ENCODE measurements at regions not wholly inside any gene's neighbourhood (a gene's known extent, or its start where the extent isn't known, plus 50 kb on each side); places are given as distances from the start of the nearest gene placed in this dataset.

GRCh38 chr6:129778793-129779192, 68.8 kb upstream of the ARHGAP18 start:
- no peak for DNase-seq (ENCODE audit: low spot score)

GRCh38 chr6:129777371-129777770, 67.4 kb upstream of the ARHGAP18 start:
- DNase-seq (ENCODE audit: low spot score) = no peak

DNA sequence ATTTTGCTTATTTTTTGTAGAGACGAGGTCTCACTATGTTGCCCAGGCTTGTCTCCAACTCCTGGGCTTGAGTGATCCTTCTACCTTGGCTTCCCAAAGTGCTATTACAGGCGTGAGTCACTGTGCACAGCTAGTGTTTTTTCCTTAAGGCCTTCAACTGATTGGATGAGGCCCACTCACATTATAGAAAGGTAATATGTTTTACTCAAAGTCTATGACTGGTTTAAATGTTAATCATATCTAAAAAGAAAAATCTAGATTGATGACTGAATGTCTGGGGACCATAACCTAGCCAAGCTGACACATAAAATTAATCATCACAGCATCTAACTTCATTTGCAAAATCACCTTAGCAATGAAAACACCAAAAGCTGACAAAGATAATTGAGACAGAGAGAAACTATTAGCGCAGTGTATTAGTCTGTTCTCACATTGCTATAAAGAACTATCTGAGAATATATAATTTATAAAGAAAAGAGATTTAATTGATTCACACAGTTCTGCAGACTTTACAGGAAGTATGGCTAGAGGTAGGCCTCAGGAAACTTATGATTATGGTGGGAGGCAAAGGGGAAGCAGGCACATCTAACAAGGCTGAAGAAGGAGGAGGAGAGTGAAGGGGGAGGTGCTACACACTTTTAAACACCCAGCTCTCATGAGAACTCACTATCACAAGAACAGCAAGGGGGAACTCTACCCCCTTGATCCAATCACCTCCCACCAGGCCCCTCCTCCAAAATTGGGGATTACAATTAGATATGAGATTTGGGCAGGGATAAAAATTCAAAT, 66.8 kb upstream of the ARHGAP18 start:
- no peak for DNase-seq (ENCODE audit: low spot score)

DNA sequence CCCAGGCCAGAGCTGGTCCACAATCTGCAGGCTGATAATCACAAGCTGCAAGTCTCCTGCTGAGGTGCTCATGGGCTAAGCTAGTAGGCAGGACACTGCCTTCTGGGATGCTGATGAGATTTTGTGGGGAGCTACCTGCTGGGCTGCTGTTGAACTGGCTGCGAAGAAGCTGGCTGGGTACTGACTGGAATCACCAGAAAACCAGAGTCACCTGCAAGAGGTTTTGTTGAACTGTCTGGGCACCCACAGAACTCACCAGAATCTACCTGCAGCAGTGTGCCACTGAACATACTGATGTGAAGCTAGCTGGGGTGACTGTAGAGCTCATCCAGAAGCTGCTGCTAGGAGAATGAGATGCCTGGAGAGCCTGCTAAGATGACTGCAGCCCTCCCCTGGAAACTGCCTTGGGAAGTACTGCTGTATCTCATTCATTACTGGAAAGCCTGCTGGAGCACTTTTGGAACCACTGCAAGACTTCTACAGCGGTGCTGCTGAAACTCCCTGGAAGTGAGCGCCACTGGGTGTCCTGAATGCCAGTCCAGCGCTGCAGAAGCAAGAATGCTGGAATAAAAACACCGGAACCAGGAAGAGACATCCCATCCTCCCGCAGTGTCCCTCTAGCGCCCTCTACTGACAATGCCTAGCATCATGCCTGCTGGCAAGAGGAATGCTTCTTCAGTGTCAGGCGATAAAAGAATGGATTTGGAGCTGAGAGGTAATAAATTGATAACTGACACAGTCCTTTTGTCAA, 64.9 kb upstream of the ARHGAP18 start:
- DNase-seq (ENCODE audit: low spot score) = peak; percentile 80

GRCh38 chr6:129773304-129773703, 63.3 kb upstream of the ARHGAP18 start:
- DNase-seq (ENCODE audit: low spot score) = no peak

- DNase-seq (ENCODE audit: low spot score) = no peak
Observed at GRCh38 chr6:129771678-129772077, 61.7 kb upstream of the ARHGAP18 start.

DNA sequence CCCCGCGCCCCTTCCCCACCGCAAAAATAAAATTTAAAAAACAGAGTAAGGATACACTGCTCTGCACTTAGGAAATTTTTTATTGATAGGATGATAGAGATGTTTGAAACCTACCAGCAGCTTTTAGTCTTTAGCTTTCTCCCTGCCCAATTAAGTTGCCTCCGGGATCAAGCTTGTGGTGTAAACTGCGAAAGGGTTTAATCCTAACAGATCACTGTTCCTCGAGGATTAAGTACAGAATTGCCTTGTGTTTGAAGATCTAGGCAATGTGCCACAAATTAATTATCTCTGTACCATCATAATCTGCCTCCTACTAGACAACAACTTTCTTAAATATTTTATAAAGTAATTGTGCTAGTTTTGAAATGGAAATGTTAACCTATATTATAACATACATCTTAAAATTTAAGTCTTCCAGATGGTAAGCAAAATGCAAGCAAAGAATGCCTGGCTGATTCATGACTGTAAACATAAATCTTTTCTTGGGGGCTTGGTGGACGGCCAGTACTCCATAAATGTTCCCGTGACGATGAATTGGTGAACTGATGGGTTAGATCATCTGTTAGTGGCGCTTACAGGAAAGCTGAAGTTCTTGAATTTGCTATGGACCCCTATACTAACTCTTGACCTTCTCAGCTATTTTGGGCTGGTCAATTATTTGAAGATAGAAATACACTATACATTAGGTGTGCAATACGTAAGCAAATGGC, 58.0 kb upstream of the ARHGAP18 start:
- no peak for DNase-seq (ENCODE audit: low spot score)

DNA sequence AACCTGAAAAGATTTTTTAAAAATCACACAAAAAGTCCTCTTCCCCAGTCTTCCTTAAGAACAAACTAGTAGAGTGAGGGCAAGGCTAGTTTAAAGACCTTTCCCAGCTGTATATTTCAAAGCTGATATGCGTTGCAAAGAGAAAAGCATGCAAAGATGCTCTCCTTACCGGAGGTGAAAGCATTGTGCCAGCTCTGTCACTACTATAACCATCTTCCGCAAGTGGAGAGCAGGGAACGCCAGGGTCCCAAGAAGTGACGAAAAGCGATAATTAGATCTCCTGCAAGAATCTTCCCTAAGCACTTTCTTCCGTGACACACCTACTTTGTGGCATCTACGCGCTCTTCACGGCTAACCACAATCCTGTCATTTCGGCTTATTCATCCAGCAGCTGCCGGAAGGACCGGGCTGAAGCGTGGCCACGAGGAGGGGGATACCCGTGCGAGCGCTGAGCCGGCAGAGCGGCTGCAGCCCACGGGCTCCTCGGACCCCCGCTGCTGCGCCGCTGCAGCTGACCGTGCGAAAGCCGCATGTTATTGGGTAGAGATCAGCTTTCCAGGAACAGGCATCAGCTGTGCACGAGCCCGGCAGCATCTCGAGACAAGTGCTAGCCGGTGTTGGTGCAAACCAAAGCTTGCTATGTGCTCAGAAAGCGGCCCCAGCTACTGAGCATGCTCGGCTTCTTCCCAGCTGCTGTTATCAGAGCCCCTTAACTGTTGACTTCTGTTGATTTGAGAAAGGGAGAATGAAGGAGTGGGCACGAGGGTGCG, 57.2 kb upstream of the ARHGAP18 start:
- peak; percentile 67 for DNase-seq (ENCODE audit: low spot score)

DNA sequence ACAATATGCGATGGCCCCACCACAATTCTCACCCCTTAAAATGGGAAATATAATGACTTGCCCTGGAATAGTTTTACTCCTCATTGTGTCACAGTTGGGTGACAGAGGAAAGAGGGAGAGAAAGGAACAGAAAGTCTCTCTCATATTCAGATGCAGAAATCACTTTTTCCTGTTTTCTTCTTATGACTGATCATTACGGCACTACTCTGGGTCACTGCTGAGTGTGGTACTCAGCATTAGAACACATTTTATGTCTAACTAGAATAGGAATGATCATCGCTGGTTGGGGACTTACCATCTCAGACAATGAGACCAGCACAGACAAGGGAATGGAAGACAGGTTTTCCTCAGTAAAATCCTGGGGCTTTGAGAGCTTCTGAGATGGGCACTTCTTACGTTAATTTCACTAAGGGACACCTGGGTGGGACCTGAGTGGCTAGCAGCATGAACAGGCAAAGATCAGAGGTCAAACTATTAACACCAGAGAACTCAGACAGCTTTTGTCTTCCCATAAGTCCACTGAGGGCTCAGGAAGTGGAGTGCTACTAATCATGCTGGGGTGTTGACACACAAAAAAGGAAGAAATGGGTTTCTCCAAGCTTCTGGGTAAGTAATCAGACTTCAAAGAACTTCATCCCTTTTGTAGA, 54.9 kb upstream of the ARHGAP18 start:
- DNase-seq (ENCODE audit: low spot score) = no peak

DNA sequence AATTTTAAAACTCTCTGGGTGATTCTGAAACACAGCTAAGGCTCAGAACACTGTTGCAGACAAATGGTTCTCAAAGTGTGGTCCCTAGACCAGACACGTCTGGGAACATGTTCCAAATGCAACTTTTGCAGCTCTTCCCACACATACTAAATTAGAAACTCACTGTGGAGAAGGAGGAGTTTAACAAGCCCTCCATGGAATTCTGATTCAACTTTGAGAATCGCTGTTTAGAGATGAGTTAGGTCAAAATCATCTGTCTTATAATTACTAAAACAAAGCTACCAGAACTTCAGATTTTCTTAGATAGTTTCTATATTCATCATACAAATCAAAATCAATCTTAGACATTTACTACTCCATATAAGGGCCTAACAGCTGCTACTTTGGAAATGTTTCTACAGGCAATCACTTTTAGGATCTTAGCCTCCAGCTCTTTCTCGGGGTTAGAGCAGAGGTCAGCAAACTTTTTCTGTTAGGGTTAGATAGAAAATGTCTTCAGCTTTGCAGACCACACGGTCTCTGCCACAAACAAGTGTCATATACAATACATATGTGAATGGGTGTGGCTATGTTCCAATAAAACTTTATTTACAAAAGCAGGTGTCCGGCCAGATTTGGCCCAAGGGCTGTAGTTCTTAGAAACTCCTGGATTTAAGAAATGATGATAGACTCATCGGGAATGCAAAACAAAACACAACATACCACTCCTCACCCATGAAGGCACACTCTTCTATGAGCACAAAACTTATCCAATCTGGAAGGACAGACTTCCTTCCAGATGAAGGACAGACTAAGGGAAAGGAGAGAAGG, 50.0 kb upstream of the ARHGAP18 start:
- no peak for DNase-seq (ENCODE audit: low spot score)

All from kidney tubule cell (primary cell).